Bronchial epithelial cell (primary cell): ENCODE measurements at regions not wholly inside any gene's neighbourhood (a gene's known extent, or its start where the extent isn't known, plus 50 kb on each side); places are given as distances from the start of the nearest gene placed in this dataset.
A peak's percentile ranks its signal among the peaks of the same experiment; 100 is the strongest.

Experiments
- DNase-seq: peaks from one replicate; pipeline ENCODE4 v3.0.0-alpha.2; 2010; ENCODE audit warnings: low read depth
- FAIRE-seq: peaks from 2 replicates; lab custom pipeline; 2011; peaks lifted over from hg19 to GRCh38; lab: Jason Lieb, UNC
- H3K27me3 ChIP-seq: 2 replicates; pipeline ENCODE4 v1.5.1; 2011; ENCODE audit warnings: low read length; ENCODE audit not compliant: control insufficient read depth, insufficient read depth
- H3K36me3 ChIP-seq: 2 replicates; pipeline ENCODE4 v1.5.1; 2011; ENCODE audit warnings: low read length; ENCODE audit not compliant: control insufficient read depth, insufficient read depth
- H3K4me3 ChIP-seq: 2 replicates; pipeline ENCODE4 v1.5.1; 2011; ENCODE audit warnings: mild to moderate bottlenecking, low read depth, low read length, control low read depth
- CTCF ChIP-seq: IDR thresholded peaks from 2 replicates; pipeline ENCODE4 v1.5.1; 2011; ENCODE audit warnings: mild to moderate bottlenecking, moderate library complexity, low read length, control low read depth, inconsistent platforms; ENCODE audit not compliant: insufficient read depth, severe bottlenecking

GRCh38 chr2:104716061-104716460 is 137.9 kb upstream of the POU3F3 start:
- Histone ChIP-seq H3K36me3 (no peaks in the 10 kb centered on the region), H3K27me3 (no peaks in the 10 kb centered on the region), H3K4me3 (no peak overlapping the region)
- no peak for FAIRE-seq
- no peak for DNase-seq
- TF ChIP-seq CTCF: no peak

GRCh38 chr2:104733226-104733943 is 120.5 kb upstream of the POU3F3 start:
- no peak overlapping the region for H3K4me3 ChIP-seq
- peak; percentile 23 for TF ChIP-seq CTCF
- no peak for FAIRE-seq

GRCh38 chr2:104734937-104735586 is 118.9 kb upstream of the POU3F3 start:
- no peak for TF ChIP-seq CTCF
- Histone ChIP-seq H3K27me3 (no peaks in the 10 kb centered on the region), H3K4me3 (no peak overlapping the region), H3K36me3 (no peaks in the 10 kb centered on the region)
- DNase-seq: no peak
- FAIRE-seq: no peak

More at GRCh38 chr2:104733226-104733943, 120.5 kb upstream of the POU3F3 start:
- Histone ChIP-seq H3K36me3 (no peaks in the 10 kb centered on the region), H3K27me3 (no peaks in the 10 kb centered on the region)
- DNase-seq: no peak

- TF ChIP-seq CTCF: no peak
- peak; percentile 43 for FAIRE-seq
- no peak overlapping the region for H3K4me3 ChIP-seq
- DNase-seq: no peak
- H3K36me3 ChIP-seq: no peaks in the 10 kb centered on the region
- no peaks in the 10 kb centered on the region for H3K27me3 ChIP-seq
These were observed 117.9 kb upstream of the POU3F3 start for GRCh38 chr2:104736026-104736425.

GRCh38 chr2:104741860-104742259 is 112.1 kb upstream of the POU3F3 start:
- no peak for FAIRE-seq

More at GRCh38 chr2:104741860-104742259, 112.1 kb upstream of the POU3F3 start:
- no peak for TF ChIP-seq CTCF
- Histone ChIP-seq H3K27me3 (no peaks in the 10 kb centered on the region), H3K4me3 (no peak overlapping the region), H3K36me3 (no peaks in the 10 kb centered on the region)
- no peak for DNase-seq
